BJ (cell line): ENCODE measurements at regions not wholly inside any gene's neighbourhood (a gene's known extent, or its start where the extent isn't known, plus 50 kb on each side); places are given as distances from the start of the nearest gene placed in this dataset.

ENCODE experiments used
- CTCF ChIA-PET: fragments of 350-600 bp; formaldehyde crosslinking; extraction: SDS; loops from one replicate; lab custom pipeline; 2021; ENCODE audit warnings: antibody characterized with exemption, inconsistent platforms; lab: Yijun Ruan, JAX
- POLR2A ChIA-PET: fragments of 300-600 bp; sonication (Branson Sonifier 250); formaldehyde crosslinking; extraction: SDS; loops from one replicate; lab custom pipeline; 2021; ENCODE audit warnings: antibody characterized with exemption; lab: Charles Lee
- DNase-seq: peaks from one replicate; pipeline ENCODE4 v3.0.0-alpha.2; 2011; ENCODE audit warnings: low read depth
- H3K27me3 ChIP-seq: 2 replicates; pipeline ENCODE4 v1.6.0; 2011; ENCODE audit warnings: low read length; ENCODE audit not compliant: control insufficient read depth, insufficient read depth
- H3K36me3 ChIP-seq: 2 replicates; pipeline ENCODE4 v1.5.1; 2011; ENCODE audit warnings: low read length; ENCODE audit not compliant: control insufficient read depth, insufficient read depth
- H3K4me3 ChIP-seq: 2 replicates; pipeline ENCODE4 v1.5.1; 2011; ENCODE audit warnings: low read depth, mild to moderate bottlenecking, control low read depth, low read length
- CTCF ChIP-seq: IDR thresholded peaks from 2 replicates; pipeline ENCODE4 v1.5.1; 2011; ENCODE audit warnings: low read depth, mild to moderate bottlenecking, control low read depth, inconsistent platforms, low read length, moderate library complexity; ENCODE audit not compliant: insufficient read depth

- H3K36me3 ChIP-seq, result no peaks in the 10 kb centered on the region
- DNase-seq, result no peak
- no peaks in the 10 kb centered on the region for H3K27me3 ChIP-seq
- no peak for TF ChIP-seq CTCF
- no peak overlapping the region for H3K4me3 ChIP-seq
- CTCF ChIA-PET, result no interaction called here
- POLR2A ChIA-PET, result no interaction called here
Measured at GRCh38 chr6:88535306-88535705, 369.2 kb upstream of the CNR1 start.

GRCh38 chr6:88532241-88532860 is 366.2 kb upstream of the CNR1 start:
- no peaks in the 10 kb centered on the region for H3K27me3 ChIP-seq
- no peak overlapping the region for H3K4me3 ChIP-seq
- ChIA-PET POLR2A (no interaction called here), CTCF (no interaction called here)
- TF ChIP-seq CTCF, result no peak
- no peaks in the 10 kb centered on the region for H3K36me3 ChIP-seq
- no peak for DNase-seq

GRCh38 chr6:88529726-88530125 is 363.6 kb upstream of the CNR1 start:
- POLR2A ChIA-PET, result no interaction called here
- CTCF ChIA-PET, result no interaction called here
- no peak for TF ChIP-seq CTCF
- no peak for DNase-seq
- Histone ChIP-seq H3K36me3 (no peaks in the 10 kb centered on the region), H3K27me3 (no peaks in the 10 kb centered on the region), H3K4me3 (no peak overlapping the region)

GRCh38 chr6:88520445-88520844 is 354.3 kb upstream of the CNR1 start:
- POLR2A ChIA-PET, result no interaction called here
- no peak for TF ChIP-seq CTCF
- DNase-seq, result no peak
- CTCF ChIA-PET, result no interaction called here
- Histone ChIP-seq H3K36me3 (no peaks in the 10 kb centered on the region), H3K4me3 (no peak overlapping the region), H3K27me3 (no peaks in the 10 kb centered on the region)

- ChIA-PET POLR2A (no interaction called here), CTCF (no interaction called here)
- DNase-seq, result no peak
- Histone ChIP-seq H3K36me3 (no peaks in the 10 kb centered on the region), H3K4me3 (no peak overlapping the region), H3K27me3 (no peaks in the 10 kb centered on the region)
- TF ChIP-seq CTCF, result no peak
Measured at GRCh38 chr6:88520017-88520338, 353.8 kb upstream of the CNR1 start.
